RCC 7860 (cell line): ENCODE measurements at regions not wholly inside any gene's neighbourhood (a gene's known extent, or its start where the extent isn't known, plus 50 kb on each side); places are given as distances from the start of the nearest gene placed in this dataset.
A peak's percentile ranks its signal among the peaks of the same experiment; 100 is the strongest.

Source experiments
- DNase-seq: peaks from one replicate; pipeline ENCODE4 v3.0.0-alpha.2; 2015; ENCODE audit warnings: low spot score
- FAIRE-seq: peaks from 2 replicates; lab custom pipeline; 2012; peaks lifted over from hg19 to GRCh38; lab: Jason Lieb, UNC

DNA sequence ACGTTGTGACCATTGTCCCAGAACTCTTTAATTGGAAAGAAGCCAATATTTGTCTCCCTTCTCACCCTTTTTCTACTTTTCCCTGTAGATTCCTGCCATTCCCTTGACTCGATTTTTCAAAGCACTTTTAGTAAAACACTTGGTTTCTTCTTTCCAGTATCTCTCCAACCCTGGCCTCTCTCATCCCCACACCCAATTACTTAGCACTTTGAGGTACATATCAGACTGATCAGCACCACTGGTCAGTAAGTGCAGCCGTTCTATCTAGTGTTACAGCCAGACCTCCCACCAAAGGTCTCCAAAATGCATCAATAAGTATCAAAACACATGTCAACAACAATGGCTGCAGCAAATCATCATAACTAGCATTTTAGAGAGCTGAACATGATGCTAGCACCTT, 141.9 kb downstream of the BTG1 start:
- DNase-seq (no peak), FAIRE-seq (no peak)

DNA sequence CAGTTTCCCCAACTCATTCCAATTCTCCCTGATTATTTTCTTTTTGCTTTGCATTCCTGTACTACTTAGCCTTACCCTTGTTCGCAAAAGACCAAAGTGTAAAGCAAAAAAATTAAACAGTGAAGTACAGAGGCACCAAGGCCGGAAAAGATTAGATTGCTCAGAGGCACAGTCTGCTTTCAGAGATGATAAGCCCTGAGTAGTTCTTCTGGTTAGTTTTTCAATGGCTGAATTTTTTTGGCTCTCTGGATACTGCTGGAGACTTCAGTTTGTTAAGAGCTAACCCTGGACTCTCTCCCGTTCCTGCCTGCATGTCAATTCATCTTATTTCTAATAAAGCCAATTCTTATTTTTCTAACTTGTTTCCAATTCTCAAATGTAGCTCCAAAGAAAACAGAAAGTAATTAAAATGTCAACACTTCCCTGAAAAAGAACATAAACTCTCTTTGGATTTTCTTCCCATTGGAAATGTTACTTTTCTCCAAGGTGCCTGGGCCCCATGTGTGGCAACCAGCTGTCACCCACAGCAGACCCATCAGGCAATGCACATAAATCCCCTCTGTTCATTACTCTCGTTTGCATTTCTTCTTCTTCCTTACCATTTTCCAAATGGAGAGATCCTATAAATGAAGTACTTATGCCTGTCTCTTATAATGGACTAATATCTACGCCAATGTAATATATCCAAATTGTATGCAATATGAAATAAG, 142.8 kb downstream of the BTG1 start:
- DNase-seq (no peak), FAIRE-seq (no peak)

DNA sequence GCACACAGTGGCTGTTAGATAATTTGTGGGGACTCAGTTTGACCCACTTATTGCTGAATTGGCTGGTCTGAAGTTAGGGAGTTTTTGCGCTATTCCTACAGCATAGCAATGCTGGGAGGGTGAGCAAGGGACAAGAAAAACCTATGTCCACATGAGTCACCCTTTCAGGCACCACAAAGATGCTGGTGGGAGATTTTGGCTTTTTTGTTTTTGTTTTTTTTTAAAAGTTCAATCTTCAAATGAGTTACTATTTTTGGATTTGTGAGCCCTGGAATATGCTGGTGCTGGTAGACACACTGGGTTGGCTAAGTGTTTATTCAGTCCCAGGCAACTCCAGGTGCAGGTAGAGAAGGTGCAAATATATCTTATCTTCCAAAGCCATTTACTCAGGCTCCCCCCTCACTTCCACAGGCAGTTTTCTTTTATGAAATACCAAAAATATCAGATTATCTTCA, 143.4 kb downstream of the BTG1 start:
- FAIRE-seq, result no peak
- no peak for DNase-seq

DNA sequence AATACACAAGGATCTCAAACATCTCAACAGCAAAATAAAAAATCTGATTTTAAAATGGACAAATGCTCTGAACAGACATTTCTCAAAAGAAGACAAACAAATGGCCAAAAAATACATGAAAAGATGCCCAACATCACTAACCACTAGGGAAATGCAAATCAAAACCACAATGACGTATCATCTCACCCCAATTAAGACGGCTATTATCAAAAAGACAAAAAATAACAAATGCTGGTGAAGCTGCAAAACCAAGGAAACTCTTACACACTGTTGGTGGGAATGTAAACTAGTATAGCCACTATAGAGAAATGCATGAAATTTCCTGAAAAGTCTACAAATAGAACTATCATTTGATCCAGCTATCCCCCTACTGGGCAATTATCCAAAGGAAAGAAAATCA, 145.0 kb downstream of the BTG1 start:
- no peak for FAIRE-seq

DNA sequence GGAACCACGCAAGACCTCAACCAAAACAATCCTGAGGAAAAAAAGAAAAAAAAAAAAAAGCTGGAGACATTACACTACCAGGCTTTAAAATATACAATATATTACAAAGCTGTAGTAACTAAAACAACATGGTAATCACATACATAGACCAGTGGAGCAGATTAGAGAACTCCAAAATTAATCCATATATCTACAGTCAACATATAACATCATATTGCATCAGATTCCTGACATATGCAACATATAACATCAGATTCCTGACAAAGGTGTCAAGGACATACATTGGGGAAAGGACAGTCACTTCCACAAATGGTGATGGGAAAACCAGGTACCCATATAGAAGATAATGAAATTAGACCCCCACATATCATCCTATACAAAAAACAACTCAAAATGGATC, 145.8 kb downstream of the BTG1 start:
- FAIRE-seq, result no peak
- DNase-seq, result no peak

More for the DNA sequence above, 145.0 kb downstream of the BTG1 start:
- no peak for DNase-seq

DNA sequence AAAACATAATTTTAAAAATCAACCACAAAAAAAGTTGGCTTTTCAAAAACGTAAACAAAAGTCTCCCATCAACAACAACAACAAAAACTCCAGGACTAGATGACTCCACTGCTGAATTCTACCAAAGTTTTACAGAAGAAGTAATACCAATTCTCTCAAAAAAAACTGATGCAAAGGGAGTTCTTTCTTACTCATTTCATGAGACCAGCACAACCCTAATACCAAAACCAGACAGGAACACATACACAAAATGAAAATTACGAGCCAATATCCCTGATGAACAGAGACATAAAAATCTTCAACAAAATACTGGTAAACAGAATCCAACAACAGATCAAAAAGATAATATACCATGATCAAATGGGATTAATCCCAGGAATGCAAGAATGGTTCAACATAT, 147.3 kb downstream of the BTG1 start:
- FAIRE-seq (no peak), DNase-seq (no peak)

DNA sequence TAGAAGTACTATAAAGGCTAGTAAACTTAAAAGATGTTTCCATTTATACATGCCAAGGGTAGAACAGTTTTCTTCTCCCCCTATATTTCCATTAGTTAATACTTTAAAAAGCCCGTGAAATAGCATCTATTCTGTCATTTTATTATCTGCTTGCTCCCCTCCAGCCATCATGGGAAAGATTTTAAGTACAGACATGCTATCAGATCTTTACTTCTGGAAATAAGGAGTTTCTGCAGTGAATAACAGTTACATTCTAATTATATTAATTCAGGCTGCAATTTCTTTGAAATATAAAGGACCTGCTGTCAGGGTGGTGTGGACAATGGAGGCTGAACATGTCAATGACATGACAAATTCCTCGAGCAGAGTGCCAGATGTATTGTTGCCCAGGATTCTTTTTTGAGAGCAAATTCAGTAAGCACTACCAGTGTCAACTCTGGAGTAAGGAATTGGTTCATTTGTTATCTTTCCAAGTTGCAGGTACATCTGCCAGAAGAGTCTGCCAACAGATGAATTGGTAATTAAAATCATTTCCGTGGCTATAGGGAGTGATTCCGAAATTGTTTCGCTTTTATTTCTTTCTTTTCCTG, 151.3 kb downstream of the BTG1 start:
- no peak for FAIRE-seq
- DNase-seq, result no peak

DNA sequence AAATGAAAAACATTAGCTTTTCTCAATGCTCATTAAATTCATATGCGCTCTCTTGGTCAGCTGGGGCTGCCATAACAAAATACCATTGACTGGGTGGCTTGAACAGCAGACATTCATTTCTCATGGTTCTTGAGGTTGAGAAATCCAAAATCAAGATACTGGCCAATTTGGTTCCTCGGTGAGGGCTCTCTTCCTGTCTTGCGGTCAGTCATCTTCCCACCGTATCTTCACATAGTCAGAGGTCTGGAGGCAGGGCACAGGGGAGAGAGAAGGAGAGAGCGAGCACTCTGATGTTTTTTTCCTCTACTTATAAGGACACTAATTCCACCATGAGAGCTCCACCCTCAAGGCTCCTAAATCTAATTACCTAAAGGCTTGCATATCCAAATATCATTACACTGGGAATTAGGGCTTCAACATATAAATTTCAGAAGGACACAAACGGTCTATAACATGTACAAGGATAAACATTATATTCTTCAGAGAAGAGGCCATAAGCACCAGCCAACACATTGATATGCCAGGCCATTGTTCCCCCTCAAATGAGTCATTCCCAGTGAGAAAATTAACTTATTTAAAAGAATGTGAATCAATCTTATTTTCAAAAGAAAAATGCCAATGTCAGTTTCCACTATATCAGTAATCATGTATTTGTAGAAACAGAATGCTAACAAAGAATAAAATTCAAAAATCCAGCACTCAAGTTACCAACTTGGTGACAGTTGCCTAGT, 152.2 kb downstream of the BTG1 start:
- DNase-seq (no peak), FAIRE-seq (no peak)

DNA sequence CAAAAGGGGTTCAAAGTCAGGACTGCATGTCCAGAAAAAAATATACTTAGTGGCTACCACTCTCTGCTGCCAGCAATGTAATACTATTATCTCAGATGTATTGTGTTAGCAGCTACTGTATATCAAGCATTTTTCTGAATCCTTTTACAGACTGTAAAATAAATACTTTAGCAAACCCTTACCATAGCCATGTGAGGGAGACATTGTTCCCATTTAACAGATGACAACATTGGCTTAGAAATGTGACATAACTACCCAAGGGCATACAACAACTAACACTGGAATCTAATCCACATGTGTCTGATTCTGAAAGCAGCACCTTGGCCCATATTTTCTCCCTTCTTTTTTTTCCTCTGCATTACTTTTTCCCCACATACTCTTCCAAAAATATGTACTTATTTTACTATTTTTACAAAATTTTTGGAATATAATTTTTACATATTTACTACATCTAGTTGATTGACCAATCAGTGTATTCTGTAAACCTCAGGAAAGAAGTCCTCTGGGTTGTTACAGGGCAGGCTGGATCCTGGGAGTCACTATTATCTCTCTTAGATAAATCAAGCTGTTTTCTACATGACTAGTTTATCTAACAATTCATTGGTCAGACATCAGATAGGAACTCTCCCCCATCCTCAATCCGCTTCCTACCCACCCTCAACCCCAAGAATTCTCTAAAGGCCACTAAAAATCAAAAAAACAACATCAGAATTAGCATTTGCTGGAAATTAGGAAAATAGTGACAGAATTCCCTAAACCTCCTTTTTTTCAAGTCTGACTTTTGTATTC, 154.1 kb downstream of the BTG1 start:
- no peak for DNase-seq
- no peak for FAIRE-seq

DNA sequence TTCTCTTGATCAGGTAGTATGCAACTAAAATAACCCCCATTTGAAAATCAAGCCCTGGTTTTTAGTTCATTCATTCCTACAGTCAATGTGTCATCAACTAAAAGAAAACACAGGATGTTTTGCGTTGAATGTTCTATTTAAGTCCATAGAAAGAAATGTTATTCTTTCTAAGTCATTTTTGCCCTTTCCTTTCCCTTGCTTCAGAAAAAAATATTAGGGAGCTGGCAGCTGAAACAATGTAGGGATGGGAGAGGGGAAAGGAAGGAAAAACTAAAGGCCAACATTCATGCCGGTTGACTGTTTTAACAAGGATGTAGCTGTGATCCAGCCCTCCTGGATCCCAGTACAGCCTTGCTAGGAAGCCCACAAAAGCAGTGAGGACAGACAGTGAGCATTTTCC, 155.1 kb downstream of the BTG1 start:
- no peak for FAIRE-seq
- no peak for DNase-seq

DNA sequence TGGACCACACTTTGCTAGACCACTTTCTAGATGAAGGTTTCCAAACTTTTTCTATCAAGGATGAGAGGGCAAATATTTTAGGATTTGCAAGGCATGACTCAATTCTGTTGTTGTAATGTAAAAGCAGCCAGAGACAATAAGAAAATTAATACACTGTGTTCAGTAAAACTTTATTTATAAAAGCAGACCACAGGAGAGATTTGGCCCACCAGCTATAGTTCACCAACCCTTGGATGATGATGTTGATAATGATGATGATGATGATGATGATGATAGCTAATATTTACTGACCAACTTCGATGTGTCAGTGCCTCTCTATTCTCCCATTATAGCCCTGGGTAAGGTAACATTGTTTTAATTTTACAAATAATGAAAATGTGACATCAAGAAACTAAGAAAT, 156.5 kb downstream of the BTG1 start:
- no peak for DNase-seq
- FAIRE-seq, result no peak

DNA sequence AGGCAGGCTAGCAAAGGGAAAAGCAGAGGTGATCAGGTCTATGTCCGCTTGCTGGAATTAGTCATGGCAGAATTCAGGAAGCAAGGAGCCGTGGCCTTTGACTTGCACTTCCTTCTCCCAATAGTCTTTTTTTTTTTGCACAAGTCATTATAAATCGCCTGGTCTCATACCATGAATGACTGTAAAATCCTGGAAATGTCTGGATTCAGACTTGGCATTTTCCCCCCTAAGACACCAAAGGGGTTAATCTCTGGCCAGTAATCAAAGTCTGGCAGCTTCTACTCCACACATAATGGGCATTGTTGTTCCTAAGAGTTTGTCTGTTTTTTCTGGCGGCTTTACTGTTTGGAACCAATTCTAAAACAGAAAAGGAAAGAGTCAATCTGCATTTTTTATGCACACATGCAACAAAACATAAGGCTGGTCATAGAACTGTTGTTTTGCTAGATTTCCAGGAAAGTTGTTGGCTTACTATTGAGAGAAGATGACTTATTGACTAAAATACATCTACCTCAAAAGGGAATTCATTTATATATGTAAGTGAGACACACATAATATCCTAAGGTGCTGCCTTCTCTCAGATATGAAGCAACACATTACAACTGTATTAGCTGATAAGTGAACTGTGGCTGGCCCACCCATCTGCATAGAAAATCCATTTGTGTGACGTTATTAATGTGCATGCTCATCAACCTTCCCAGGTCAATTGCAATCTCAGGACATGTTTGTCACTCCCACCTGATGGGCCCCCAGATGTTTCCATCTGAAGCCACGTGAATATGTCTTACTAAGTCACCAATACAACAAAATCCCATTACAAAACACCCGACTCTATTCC, 157.3 kb downstream of the BTG1 start:
- no peak for FAIRE-seq
- no peak for DNase-seq

DNA sequence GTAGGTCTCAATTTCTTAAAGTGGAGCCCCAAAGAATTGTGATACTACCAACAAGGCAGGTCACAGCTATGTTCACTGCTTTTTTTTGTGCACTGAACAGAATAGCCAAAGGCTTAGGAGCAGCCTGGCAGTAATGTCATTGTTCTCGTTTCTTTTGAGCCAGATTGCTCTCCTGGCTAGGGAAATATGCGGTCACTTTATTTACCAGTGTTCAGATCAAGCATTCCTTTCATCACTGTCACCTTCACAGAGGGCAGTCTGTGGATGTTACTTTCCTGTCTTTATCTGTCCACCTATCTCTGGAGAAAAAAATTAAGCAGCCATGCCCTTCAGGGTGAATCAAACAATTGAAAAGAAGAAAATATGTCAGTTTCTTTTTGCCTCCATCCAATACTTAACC, 159.6 kb downstream of the BTG1 start:
- FAIRE-seq, result peak; percentile 51
- peak; percentile 60 for DNase-seq

DNA sequence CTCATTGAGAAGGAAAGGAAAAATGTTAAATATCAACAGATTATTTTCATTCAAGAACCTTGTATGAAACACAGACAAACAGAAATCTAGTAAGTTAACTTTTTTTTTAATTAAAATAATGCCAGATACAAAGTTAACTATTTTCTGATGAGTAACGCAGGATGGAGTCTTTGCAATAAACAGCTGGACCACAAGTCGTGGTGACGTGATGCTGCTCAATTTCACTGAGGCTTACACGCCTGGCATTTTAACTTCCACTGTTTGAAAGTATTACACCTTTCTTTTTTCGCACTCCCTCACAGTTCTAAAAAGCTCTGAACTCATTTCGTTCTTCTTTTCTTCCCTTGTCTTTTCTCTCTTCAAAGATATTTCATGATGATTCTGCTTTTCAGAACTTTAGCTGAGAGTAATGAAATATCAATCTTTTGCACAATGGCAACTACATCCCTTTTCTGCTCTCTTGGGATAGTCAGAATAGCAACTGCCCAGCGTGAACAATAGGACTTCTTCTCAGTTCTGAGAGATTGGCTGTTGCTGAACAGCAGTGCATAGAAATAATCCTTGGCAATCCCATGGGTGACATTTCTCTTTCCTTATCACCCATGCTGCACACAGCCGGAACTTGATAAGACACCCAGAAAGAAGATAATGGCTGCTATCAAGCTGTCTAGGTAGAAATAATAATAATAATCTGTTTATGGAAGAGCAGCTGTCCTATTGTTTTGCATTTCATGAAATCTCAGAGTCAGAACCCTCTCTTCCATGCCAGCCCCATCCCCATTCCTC, 160.5 kb downstream of the BTG1 start:
- no peak for FAIRE-seq
- peak; percentile 10 for DNase-seq

DNA sequence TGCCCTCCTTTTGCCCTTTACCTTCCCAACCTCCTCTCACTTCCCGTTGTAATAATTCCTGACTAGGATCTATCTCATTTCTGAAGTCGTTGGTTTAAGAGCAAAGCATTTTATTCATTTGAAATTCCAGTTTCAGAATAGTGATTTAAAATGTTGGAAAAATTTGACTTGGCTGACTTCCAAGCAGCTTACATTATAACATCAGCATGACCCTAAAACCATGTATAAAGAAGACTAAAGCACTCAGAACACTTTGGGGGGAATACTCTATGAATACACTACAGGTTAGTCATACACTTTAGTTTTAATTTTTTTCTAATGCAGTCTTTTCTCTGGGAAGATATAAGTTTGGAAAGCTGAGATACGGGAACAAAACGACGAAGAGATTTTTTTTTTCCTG, 161.1 kb downstream of the BTG1 start:
- no peak for DNase-seq
- FAIRE-seq, result no peak

DNA sequence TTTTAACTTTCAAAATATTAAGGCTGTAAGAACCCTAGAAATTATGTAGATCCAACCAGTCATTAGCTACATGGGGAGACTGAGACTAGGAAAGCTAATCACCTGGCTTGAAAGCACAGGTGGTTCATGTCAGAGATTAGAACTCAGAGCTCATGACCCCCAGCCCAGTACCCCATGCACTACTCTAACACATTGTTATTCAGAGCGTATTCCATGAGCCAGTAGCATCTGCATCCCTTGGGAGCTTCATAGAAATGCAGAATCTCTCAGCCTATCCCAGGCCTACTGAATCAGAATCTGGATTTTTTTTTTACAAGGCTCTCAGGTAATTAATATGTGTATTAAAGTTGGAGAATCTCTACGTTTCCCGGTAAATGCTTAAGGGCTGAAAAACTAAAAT, 161.7 kb downstream of the BTG1 start:
- no peak for FAIRE-seq
- DNase-seq, result no peak

DNA sequence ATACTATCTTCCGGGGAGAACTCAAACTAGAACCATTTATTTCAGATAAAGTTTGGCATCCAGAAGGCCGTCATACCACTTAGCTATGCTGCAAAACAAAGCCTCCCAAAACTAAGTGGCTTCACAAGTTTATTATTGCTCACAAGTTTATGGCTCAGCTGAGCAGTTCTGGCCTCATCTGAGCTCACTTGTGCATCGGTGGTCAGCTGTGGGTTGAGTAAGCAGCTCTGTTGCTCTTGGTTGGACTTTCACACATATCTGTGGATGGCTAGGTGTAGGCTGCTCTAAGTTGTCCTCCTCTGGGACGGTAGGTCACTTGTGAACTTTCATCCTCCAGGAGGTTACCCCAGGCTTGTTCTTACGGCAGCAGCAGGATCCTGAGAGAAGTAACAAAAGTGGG, 162.7 kb downstream of the BTG1 start:
- no peak for DNase-seq
- FAIRE-seq, result no peak

DNA sequence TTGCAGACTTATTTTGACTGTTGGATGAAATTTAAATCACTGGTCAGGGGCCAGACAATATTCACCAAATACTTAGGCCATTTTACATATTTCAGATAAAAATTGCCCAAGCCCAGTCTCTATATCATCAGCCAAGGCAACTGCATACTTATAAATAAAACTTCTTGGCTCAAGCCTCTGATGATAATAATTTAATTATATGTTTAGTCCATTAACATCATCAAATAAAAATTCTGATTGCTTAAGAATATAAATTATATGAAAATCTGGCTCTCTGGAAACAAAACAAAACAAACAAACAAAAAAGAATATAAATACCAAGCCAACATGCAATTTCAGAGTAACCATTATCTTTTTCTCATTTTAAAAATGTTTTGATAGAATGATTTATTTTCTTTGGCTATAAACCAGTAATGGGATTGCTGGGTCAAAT, 165.2 kb downstream of the BTG1 start:
- FAIRE-seq, result no peak
- DNase-seq, result no peak

DNA sequence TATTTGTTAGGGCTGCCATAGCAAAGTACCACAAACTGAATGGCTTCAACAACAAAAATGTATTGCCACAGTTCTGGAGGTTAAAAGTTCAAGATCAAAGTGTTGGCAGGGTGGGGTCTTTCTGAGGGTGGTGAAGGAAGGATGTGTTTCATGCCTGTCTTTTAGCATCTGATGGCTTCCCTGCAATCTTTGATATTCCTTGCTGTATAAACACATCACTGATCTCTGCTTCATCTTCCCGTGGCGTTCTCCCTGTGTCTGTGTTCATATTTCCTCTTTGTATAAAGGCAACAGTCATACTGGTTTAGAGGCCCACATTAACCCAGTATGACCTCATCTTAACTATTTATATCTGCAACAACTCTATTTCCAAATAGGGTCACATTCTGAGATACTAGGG, 167.5 kb downstream of the BTG1 start:
- no peak for DNase-seq
- FAIRE-seq, result no peak

DNA sequence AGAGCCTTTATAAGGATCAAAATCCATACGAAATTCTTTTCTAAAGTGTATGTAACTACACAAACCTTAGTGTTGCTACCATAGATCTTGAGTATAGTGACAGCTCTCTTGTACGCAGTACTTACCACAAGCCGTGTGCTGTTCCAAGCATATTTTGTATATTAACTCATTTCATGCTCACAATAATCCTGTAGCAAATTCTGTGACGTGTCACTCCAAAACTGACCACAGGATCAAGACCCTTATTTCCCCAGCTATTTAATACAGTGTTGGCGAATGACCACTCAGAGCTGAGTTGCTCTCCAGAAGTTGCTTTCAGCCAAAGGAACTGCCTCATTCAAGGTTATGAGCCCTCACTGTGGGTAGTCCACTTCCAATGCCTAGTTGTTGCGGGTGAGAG, 169.8 kb downstream of the BTG1 start:
- FAIRE-seq (no peak), DNase-seq (no peak)
